GM18858 (cell line): ENCODE measurements at regions not wholly inside any gene's neighbourhood (a gene's known extent, or its start where the extent isn't known, plus 50 kb on each side); places are given as distances from the start of the nearest gene placed in this dataset.

Experiments used
- ATAC-seq: cut with Tn5 transposase; IDR thresholded peaks from one replicate; pipeline ENCODE4 v1.9.1; 2021; ENCODE audit not compliant: unreplicated experiment

DNA sequence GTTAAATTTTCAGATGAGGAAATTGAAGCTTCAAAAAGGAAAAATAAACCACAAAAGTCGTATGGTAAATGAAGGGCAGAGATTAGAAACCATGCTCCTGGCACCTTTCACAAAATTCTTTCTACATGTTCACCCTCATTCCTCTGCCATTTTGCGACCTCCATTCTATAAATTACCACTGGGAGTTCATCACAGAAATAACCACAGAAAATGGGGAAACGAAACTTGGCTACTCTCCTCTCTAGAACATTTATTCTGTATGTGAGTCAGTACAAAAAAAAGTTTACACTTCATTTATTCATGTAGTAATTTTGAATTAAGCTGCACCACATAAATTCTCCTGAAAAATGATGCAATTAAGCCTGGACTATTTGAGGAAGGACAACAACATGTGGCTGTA, 320.9 kb upstream of the C1orf87 start:
- ATAC-seq, result peak; percentile 42

DNA sequence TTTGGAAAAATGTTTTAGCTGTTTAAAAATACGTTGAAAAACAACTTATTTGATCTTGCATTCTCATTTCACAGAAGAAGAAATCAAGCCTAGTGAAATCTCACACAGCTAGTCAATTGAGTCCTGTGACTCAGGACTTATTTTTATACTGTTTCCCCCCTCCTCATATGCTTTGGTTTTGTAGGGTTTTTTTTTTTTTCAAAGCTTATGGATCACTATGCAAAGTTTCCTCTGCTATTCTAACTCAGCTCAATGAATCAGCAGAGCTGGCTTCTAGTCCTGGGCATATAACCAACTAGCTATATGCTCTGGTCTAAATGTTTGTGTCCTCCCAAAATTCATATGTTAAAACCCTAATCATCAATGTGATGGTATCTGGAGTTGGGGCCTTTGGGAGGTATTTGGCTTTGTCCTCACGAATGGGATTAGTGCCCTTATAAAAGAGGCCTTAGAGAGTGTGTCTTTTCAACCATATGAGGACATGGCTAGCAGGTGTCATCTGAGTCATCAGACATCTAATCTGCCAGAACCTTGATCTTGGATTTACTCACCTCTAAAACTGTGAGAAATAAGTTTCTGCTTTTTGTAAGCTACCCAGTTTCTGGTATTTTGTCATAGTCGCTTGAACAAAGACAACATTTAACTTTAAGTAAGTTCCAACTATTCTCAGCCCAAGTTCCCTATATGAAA, 317.2 kb upstream of the C1orf87 start:
- ATAC-seq, result peak; percentile 71

DNA sequence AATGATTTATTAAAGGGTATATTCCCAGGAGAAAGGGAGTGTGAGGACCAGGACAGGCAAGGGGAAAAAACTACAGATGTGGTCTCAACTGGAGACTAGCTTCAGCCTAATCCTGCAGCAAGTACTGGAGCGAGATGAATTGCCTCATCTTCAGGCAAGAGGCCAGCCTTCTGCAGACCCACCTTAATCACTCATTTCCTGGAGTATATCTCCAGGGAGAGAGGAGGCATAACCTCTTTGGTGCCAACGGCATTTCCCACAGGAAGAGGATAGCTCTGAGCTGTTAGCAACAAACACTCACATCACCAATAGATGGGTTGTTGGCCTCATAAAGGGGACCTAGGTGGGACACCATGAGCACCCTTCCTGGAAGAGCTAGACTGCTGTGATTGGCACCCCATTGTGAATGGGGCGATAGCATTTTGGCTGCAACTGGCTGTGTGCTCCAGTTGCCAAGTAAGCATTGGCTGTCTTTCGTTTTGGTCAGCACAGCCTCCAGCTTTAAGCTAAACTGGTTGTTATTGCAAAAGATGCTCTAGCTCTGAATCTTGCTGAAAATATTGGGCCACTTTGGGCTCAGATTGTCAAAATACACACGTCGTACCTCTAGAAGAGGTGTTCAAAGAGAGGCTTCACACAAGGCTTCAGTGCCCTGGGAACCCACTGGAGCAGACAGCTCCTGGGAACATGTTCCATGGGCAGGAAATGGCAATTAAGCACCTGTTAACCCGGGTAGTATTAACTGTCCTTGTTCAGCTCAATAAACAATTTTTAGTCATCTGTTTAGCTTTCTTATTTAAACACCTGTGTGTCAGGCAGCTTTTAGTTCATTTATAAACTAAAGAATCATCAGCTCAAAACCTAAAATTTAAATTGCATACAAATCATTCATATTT, 314.8 kb upstream of the C1orf87 start:
- no peak for ATAC-seq

DNA sequence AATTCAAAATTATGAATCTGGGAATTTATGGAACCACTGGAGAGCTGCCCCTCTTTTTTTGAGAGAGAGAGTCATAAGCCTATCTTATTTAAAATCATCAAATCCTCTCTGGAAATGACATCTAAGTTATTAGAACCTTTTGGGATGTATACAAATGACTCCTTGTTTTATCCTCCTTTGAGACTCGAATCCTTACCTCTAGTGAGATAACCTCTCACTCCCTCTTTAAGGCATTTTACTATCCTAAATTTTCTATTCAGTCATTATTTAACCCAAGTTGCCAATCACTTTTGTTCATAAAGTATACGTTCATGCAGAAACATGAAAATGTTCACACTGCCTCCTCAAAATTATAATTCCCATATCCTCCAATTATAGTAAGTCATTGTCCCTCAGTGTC, 313.6 kb upstream of the C1orf87 start:
- ATAC-seq, result no peak

DNA sequence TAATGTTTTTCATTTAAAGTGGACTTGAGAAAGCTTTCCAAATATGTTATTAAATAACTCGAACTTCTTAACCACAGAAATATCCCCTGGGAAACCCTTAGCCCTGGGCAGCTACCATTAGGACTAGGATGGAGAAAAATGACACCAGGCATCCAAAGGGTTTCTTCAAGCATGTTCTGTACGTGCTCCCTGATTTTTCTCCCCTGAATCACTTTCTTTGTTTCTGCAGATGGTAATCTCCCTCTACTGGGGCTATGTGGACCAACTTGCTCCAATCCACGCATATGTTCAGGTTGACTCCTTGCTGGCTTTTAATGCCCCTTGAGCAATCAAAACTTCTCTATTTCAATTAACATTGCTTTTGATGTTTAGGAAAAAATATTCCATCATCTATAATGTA, 312.7 kb upstream of the C1orf87 start:
- ATAC-seq, result no peak

DNA sequence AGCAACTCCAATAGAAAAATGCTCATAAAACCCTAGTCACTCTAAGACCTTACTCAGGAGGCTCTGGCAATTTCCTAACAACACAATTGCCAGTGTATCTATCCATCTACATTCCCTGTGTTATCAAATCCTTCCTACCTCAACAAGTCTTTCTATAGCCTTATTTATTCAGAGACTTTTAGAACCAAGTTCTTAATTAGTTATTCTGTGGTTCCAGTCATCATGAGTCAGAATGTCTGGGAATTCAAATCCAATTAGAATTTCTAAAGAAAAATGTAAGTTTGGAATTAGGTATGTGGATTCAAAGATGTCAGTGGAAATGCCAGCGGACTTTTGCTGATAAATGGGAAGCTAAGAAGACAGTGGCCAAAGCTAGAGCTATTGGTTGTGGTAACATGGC, 302.6 kb upstream of the C1orf87 start:
- ATAC-seq, result no peak

DNA sequence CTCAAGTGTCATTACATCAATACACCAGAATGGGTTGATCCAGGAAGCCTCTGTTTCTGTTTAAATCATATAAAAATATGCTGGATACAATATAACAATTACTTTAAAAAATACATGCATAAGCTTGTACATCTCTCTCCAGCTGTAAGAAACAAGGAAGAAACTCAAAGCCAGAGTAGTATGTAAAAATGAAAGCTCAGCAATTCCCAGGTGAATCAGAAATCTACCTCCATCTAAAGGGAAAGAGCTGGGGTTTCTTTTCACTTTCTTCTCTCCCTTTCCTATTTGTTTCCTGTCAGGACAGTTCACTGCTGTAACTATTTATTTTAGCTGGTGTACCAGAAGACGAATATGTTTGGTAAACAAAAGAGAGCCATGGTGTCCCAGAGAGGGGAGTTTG, 301.0 kb upstream of the C1orf87 start:
- ATAC-seq, result no peak

DNA sequence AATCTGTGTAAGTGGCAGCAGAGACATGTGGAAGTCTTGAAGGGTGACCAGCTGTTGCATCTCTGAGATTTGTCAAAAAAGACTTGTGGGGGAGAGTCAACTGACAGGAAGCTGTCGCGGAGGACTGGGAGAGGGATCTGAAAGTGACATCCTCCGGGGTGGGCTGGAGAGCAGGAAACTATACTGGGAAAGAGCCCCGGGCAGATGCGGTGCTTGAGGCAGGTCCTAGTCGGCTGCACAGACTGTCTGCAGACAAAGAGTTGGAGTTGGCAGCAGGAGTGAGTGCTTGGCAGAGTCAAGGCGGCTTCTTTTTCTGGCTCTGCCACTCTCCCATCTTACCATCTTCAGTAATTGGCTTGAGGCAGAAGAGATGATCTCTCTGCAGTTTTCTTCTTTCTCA, 294.0 kb upstream of the C1orf87 start:
- no peak for ATAC-seq

DNA sequence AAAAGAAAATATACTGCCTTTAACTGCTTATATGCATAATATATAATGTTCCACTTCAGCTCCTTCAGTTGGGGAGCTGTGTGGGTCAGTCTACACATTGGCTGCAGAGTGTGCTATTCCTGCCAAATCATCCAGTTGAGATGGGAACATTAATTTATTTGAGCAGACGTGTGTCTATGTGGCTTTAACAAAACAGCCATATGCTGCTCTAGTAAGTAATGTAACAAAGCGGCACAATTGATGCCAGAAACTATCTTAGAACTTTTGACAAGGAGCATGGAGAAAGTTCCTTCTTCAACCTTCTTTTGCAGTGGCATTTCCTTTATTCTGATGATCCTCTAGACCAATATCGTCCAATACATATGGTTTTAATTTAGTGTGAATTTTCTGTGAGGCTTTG, 285.9 kb upstream of the C1orf87 start:
- ATAC-seq, result no peak

DNA sequence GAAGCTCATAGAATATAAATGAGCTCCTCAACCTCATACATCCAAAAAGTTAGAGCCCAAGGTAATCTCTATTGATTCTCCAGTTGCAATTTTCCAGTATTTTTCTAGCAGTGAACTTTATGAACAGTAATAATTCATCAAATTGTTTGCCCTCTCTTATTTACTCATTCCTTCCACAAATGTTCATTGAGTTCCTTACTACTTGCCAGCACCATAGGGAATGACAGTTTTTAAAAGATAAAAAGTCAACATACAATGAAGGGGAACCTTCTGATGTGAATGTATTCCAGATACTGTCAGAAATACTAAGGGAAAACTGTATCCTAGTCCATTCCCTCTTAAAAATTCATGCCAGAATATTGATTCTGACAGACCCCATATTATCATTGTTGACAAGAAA, 277.0 kb upstream of the C1orf87 start:
- ATAC-seq, result no peak

DNA sequence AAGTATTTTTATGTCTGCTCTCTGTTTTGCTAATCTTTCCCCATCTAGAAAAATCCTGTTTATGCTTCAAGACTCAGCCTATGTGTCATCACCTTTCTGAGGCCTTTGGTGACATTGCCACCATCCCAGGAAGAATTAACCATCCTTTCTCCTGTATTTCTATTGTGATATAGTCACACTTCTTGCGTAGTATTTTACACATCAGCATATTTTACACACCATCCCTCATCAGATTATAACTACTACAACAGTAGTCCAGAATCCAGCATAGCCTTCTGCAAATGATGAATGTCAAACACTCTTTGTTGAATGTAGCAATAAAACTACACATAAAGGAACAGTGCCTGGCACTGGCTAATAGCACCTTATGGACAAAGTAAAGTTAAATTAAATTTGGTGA, 275.3 kb upstream of the C1orf87 start:
- ATAC-seq, result no peak

DNA sequence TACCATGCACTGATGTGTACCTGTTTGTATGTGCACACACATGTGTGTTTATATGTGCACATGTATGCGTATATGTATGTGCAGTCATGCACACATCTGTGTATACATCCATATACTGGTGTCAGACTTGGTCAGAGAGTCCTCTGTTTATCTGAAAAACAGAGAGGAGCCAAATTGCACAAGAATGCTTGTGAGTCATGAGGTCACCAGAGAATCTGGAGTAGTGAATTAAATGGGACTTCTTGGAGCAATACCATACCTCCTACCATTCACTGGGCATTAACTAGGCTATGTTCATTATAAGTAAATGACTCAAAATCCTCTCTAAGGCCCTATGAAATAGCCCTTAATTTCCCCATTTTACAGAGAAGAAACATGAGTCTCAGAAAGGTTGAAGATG, 272.1 kb upstream of the C1orf87 start:
- no peak for ATAC-seq

DNA sequence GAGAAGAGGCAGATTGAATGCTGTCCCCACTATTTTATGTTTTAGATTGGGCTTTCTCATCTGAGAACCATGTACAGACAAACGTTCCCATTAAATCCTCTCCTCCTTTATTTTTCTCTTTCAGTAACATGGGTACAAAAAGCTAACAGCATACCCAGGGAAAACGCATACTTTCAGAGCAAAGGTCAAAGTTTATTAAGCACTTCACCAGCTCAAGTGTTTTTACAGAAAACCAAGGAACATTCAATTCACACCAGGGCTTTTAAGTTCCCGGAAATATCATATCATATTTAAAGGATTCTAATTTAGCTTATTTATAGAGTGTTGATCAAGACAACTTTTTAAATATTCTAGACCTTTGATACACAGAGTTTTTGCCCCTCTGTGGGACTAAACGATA, 271.5 kb upstream of the C1orf87 start:
- no peak for ATAC-seq

DNA sequence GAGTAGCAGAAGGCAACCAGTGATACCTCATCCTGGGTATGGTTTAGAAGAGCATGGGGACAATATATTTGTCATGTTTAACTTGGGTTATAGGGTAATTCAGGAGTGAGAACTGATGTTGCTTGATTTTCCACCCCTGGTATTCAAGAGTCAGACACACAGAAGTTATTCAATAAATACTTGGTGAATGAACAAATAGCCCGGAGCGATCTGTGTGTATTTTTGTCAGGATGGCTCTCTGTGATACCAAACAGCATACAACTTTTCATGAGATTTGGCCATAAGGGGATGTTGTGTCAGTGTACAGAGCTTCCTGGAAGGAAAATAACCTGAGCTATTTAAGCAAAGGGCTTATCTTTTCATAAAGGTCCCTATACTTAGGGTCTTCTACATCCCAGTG, 270.2 kb upstream of the C1orf87 start:
- no peak for ATAC-seq

DNA sequence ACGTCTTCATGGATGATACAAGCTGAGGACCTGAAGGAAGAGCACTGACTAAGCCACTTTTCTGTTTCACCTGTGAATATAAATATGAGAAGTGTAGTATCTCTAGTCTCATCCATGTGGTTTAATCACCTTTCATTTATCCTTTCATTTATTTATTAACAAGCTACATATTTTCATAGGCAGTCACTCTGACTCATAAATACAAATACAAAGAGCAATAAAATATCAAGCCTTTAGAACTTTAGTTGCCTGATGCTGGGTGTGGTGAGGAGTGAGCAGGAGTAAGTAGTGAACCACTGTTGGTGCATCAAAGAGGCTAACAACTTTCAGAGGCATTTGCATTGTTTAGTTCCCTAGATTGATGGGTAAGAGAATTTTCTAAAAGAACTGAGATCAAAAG, 269.0 kb upstream of the C1orf87 start:
- ATAC-seq, result no peak

DNA sequence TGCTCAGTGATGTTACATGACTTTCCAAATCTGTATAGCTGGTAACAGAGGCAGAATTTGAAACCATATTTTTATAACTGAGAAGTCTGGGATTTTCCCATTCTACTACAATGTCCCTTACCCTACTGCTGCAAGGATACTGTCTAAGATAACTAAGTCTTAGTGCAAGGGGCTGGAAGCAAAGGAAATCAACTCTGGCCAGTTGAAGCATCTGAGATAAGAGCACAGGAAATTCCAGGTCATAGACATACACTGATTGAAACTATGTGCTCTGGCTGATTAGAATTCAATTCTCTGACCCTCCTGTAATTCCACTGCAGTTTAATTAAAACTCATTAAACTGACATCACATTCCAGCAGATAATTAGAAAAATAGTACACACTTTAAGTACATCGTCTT, 267.7 kb upstream of the C1orf87 start:
- ATAC-seq, result no peak

DNA sequence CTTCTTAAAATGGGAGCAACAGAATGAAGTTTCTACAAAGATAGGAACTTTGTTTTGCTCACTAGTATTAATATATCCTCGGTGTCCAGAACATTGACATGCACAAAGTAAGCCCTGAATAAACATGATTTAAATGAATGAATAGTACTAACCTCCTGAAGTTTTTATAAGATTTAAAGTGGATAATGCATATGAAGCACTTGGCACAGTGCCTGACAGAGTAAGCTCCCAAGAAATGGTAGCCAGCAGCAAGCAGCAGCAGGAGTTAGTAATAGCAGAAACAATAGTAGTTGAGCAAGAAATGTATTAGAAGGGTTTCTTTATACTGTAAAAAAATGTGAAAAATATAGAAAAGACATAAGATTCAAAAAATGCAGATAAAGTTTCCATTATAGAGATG, 258.1 kb upstream of the C1orf87 start:
- no peak for ATAC-seq

DNA sequence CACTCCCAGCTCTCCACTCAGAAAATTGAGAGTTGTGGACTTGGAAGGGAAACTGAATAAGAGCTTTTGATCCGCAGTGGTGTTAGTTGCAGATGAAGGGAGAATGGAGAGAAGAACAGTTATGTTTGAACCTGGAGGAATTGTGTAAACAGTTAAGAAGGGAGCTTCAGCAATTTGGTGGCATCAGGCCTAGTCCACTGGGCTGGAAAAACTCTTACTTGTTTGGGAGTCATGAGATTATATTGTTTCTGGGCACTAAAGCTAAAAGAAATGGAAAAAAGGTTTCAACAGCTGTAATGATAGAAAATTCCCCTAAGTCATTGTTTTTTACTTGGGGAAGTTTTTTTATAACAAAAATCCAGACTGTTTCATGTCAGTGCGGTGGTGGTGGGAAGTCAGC, 256.1 kb upstream of the C1orf87 start:
- ATAC-seq, result no peak

DNA sequence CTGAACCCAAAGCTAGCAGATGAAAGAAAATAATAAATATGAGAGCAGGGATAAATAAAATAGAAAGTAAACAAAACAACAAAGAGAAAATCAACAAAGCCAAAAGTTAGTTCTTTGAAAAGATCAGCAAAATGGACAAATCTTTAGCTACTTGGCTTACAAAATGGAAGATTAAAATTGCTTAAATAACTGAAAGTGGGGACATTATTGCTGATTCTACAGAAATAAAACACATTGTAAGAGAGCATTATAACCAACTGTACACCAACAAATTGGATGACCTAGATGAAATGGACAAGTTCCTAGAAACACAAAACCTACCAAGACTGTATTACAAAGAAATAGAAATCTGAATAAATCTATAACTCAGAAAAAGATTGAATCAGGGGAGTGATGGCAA, 238.3 kb upstream of the C1orf87 start:
- ATAC-seq, result no peak

DNA sequence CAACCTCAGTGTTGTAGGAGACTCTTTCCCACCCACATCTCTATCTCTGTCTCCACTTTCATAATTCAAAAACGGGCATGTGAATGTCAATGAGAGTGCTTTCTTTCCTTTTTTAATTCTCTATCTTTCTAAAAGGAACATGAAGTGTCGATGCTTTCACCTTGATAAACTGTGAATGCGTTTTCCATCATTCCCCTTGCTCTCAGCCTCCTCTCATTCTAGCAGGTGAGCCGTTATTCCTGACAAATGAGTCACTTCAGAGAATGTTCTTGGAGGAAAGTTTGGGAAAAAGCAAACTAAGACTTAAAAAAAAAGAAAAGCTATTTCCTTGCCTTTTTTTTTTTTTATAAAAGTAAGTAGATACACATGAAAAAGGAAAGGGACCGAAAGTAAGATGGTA, 226.0 kb upstream of the C1orf87 start:
- ATAC-seq, result no peak

DNA sequence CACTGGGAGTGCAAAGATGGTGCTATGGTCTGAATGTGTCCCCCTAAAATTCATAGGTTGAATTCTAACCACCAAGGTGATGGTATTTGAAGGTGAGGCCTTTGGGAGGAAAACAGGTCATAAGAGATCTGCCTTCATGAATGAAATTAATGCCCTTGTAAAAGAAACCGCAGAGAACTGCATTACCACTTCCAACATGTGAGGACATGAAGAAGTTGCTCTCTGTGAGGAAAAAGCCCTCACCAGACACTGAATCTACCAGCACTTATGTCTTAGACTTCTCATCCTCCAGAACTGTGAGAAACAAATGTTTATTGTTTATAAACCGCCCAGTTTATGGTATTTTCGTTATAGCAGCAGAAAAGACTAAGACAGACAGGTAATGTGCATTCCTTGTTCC, 224.7 kb upstream of the C1orf87 start:
- no peak for ATAC-seq

DNA sequence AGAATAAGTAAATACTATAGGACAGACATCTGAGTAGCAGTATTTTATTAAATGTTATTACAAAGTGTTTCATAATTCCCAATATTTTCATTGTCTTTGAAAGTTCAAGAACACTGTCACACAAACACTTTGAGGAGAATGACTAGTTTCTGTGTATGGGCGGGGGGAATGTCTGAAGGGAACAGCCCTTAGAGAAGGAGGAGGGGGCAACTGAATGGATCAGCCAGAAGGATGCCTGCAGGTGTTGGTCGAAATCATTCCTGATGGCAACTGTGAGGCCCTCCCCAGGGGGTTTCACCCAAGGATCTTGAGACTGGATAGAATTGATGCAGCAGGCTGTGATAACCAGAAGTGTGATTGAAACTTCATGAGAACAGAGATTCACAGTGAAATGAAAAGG, 223.2 kb upstream of the C1orf87 start:
- ATAC-seq, result no peak

DNA sequence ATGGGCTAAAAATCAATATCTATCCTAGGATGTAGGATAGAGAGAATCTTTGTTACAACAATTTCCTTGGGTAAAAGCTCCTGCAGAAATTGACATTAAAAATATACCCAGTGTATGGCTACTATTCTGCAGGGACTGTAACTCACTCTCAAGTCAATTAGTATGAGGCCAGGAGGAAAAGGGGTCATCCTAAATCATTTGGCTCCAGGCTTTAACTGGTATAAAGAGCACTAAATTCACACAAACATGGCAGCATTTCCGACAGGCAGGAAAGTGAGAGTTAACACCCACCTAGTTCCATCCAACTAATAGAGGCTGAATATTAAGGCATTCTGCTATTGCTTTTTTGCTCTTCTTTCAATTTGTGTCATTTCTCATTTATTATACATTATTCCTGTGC, 218.6 kb upstream of the C1orf87 start:
- no peak for ATAC-seq
